Activated T-cell treated with anti-CD3 and anti-CD28 coated beads, Interleukin-2, amount 50 U/mL, for 4 hours (primary cell): ENCODE measurements at regions not wholly inside any gene's neighbourhood (a gene's known extent, or its start where the extent isn't known, plus 50 kb on each side); places are given as distances from the start of the nearest gene placed in this dataset.
"Not testable (repeated sequence)": the region's sequence is repeated elsewhere in the genome, so short reads cannot be mapped to it uniquely, and the experiment has no call there.

Experiments
- ATAC-seq, 2 donors: fragments of 200-7000 bp; cut with Tn5 transposase; one replicate each; pipeline ENCODE4 v1.10.0; 2021
- DNase-seq: peaks from one replicate; pipeline ENCODE4 v3.0.0-alpha.2; 2020
- H3K27me3 Mint-ChIP-seq: one replicate; pipeline ENCODE4 v1.8.0; 2021; ENCODE audit warnings: low read depth, mixed read lengths
- H3K36me3 Mint-ChIP-seq: one replicate; pipeline ENCODE4 v1.8.0; 2022; ENCODE audit warnings: mixed read lengths; ENCODE audit not compliant: insufficient read depth
- H3K4me1 Mint-ChIP-seq: one replicate; pipeline ENCODE4 v1.8.0; 2021; ENCODE audit warnings: low read depth, mixed read lengths
- H3K4me3 Mint-ChIP-seq: one replicate; pipeline ENCODE4 v1.8.0; 2021; ENCODE audit warnings: mild to moderate bottlenecking, moderate library complexity, mixed read lengths
- H3K9me3 Mint-ChIP-seq: one replicate; pipeline ENCODE4 v1.8.0; 2021; ENCODE audit warnings: mixed read lengths

- Mint-ChIP-seq H3K36me3 (no peaks in the 10 kb centered on the region), H3K4me1 (no peaks in the 10 kb centered on the region), H3K9me3 (peaks cover 10% of the 10 kb centered on the region), H3K4me3 (no peak overlapping the region), H3K27me3 (no peaks in the 10 kb centered on the region)
- no peak for ATAC-seq
- no peak for DNase-seq
These were observed 434.2 kb downstream of the PPARGC1A start for GRCh38 chr4:23455456-23456158.

- ATAC-seq = no peak
- no peaks in the 10 kb centered on the region for H3K9me3 Mint-ChIP-seq
- H3K27me3 Mint-ChIP-seq = no peaks in the 10 kb centered on the region
- no peaks in the 10 kb centered on the region for H3K4me1 Mint-ChIP-seq
- no peak for DNase-seq
- no peaks in the 10 kb centered on the region for H3K36me3 Mint-ChIP-seq
- no peak overlapping the region for H3K4me3 Mint-ChIP-seq
These were observed 448.2 kb downstream of the PPARGC1A start for GRCh38 chr4:23441530-23442069.

- ATAC-seq = no peak
These were observed 451.1 kb downstream of the PPARGC1A start for GRCh38 chr4:23438764-23439163.

GRCh38 chr4:23429497-23429896 lies 460.4 kb downstream of the PPARGC1A start:
- DNase-seq (no peak), ATAC-seq (no peak)
- Mint-ChIP-seq H3K4me3 (no peak overlapping the region), H3K9me3 (peaks cover 7% of the 10 kb centered on the region), H3K36me3 (no peaks in the 10 kb centered on the region), H3K27me3 (no peaks in the 10 kb centered on the region), H3K4me1 (no peaks in the 10 kb centered on the region)

More at GRCh38 chr4:23438764-23439163, 451.1 kb downstream of the PPARGC1A start:
- Mint-ChIP-seq H3K4me1 (no peaks in the 10 kb centered on the region), H3K9me3 (no peaks in the 10 kb centered on the region), H3K36me3 (no peaks in the 10 kb centered on the region), H3K27me3 (no peaks in the 10 kb centered on the region), H3K4me3 (no peak overlapping the region)
- DNase-seq = no peak

- Mint-ChIP-seq H3K4me1 (no peaks in the 10 kb centered on the region), H3K36me3 (no peaks in the 10 kb centered on the region), H3K9me3 (no peaks in the 10 kb centered on the region), H3K27me3 (no peaks in the 10 kb centered on the region), H3K4me3 (no peak overlapping the region)
- no peak for ATAC-seq
- no peak for DNase-seq
These were observed 464.3 kb downstream of the PPARGC1A start for GRCh38 chr4:23425570-23425969.

GRCh38 chr4:23423540-23423939 lies 466.3 kb downstream of the PPARGC1A start:
- DNase-seq (no peak), ATAC-seq (no peak)
- Mint-ChIP-seq H3K27me3 (no peaks in the 10 kb centered on the region), H3K36me3 (no peaks in the 10 kb centered on the region), H3K4me3 (no peak overlapping the region), H3K9me3 (no peaks in the 10 kb centered on the region), H3K4me1 (no peaks in the 10 kb centered on the region)

- Mint-ChIP-seq H3K9me3 (no peaks in the 10 kb centered on the region), H3K4me3 (no peak overlapping the region), H3K36me3 (no peaks in the 10 kb centered on the region), H3K4me1 (no peaks in the 10 kb centered on the region), H3K27me3 (no peaks in the 10 kb centered on the region)
- no peak for DNase-seq
- ATAC-seq = no peak
These were observed 467.0 kb downstream of the PPARGC1A start for GRCh38 chr4:23422878-23423277.

GRCh38 chr4:23413631-23414030 lies 476.2 kb downstream of the PPARGC1A start:
- Mint-ChIP-seq H3K27me3 (no peaks in the 10 kb centered on the region), H3K4me3 (no peak overlapping the region), H3K4me1 (no peaks in the 10 kb centered on the region), H3K36me3 (no peaks in the 10 kb centered on the region), H3K9me3 (peaks cover 9% of the 10 kb centered on the region)
- ATAC-seq (no peak), DNase-seq (no peak)

- DNase-seq (no peak), ATAC-seq (no peak)
- no peaks in the 10 kb centered on the region for H3K36me3 Mint-ChIP-seq
- H3K4me1 Mint-ChIP-seq = no peaks in the 10 kb centered on the region
- H3K9me3 Mint-ChIP-seq = peaks cover 9% of the 10 kb centered on the region
- no peaks in the 10 kb centered on the region for H3K27me3 Mint-ChIP-seq
- H3K4me3 Mint-ChIP-seq = no peak overlapping the region
These were observed 477.1 kb downstream of the PPARGC1A start for GRCh38 chr4:23412701-23413100.

GRCh38 chr4:23408913-23409312 lies 480.9 kb downstream of the PPARGC1A start:
- peak; percentile 73 to 75 for ATAC-seq
- not testable (repeated sequence) for DNase-seq, H3K9me3 Mint-ChIP-seq, H3K4me1 Mint-ChIP-seq, H3K4me3 Mint-ChIP-seq, H3K36me3 Mint-ChIP-seq, H3K27me3 Mint-ChIP-seq

- H3K4me3 Mint-ChIP-seq = no peak overlapping the region
- no peak for ATAC-seq
- H3K36me3 Mint-ChIP-seq = no peaks in the 10 kb centered on the region
- no peaks in the 10 kb centered on the region for H3K27me3 Mint-ChIP-seq
- peaks cover 8% of the 10 kb centered on the region for H3K9me3 Mint-ChIP-seq
- DNase-seq = no peak
- H3K4me1 Mint-ChIP-seq = no peaks in the 10 kb centered on the region
These were observed 488.3 kb downstream of the PPARGC1A start for GRCh38 chr4:23401572-23401971.

GRCh38 chr4:23392860-23393458 lies 496.9 kb downstream of the PPARGC1A start:
- no peak for DNase-seq
- no peaks in the 10 kb centered on the region for H3K36me3 Mint-ChIP-seq
- peaks cover 10% of the 10 kb centered on the region for H3K9me3 Mint-ChIP-seq
- no peaks in the 10 kb centered on the region for H3K4me1 Mint-ChIP-seq
- H3K4me3 Mint-ChIP-seq = no peak overlapping the region
- ATAC-seq = no peak
- H3K27me3 Mint-ChIP-seq = no peaks in the 10 kb centered on the region

- Mint-ChIP-seq H3K36me3 (no peaks in the 10 kb centered on the region), H3K27me3 (no peaks in the 10 kb centered on the region), H3K4me3 (no peak overlapping the region), H3K4me1 (no peaks in the 10 kb centered on the region), H3K9me3 (peaks cover 6% of the 10 kb centered on the region)
- ATAC-seq = no peak
- no peak for DNase-seq
These were observed 499.6 kb downstream of the PPARGC1A start for GRCh38 chr4:23390246-23390645.

GRCh38 chr4:23388699-23389395 lies 501.0 kb downstream of the PPARGC1A start:
- no peaks in the 10 kb centered on the region for H3K4me1 Mint-ChIP-seq
- no peak for DNase-seq
- H3K27me3 Mint-ChIP-seq = no peaks in the 10 kb centered on the region
- H3K9me3 Mint-ChIP-seq = peaks cover 4% of the 10 kb centered on the region
- ATAC-seq = no peak
- no peaks in the 10 kb centered on the region for H3K36me3 Mint-ChIP-seq
- H3K4me3 Mint-ChIP-seq = no peak overlapping the region

- H3K4me1 Mint-ChIP-seq = no peaks in the 10 kb centered on the region
- H3K9me3 Mint-ChIP-seq = peaks cover 4% of the 10 kb centered on the region
- ATAC-seq = no peak
- H3K4me3 Mint-ChIP-seq = no peak overlapping the region
- DNase-seq = no peak
- no peaks in the 10 kb centered on the region for H3K27me3 Mint-ChIP-seq
- no peaks in the 10 kb centered on the region for H3K36me3 Mint-ChIP-seq
These were observed 501.6 kb downstream of the PPARGC1A start for GRCh38 chr4:23388255-23388654.
